ENCODE measurements at regions not wholly inside any gene's neighbourhood (a gene's known extent, or its start where the extent isn't known, plus 50 kb on each side); places are given as distances from the start of the nearest gene placed in this dataset.

- H3K27ac ChIP-seq (ENCODE audit: low read depth, low read length): no peak overlapping the region
- no peaks in the 10 kb centered on the region for H3K36me3 ChIP-seq (ENCODE audit: insufficient read depth, low read length)
- H2AFZ ChIP-seq (ENCODE audit: low read length, unreplicated experiment): no peak overlapping the region
- no peaks in the 10 kb centered on the region for H3K79me2 ChIP-seq (ENCODE audit: control insufficient read depth, insufficient read depth, low read length, unreplicated experiment)
- H3K4me3 ChIP-seq (ENCODE audit: low read depth, low read length): no peak overlapping the region
- H3K27me3 ChIP-seq (ENCODE audit: insufficient read depth, low read length): no peaks in the 10 kb centered on the region
- H3K4me1 ChIP-seq (ENCODE audit: control insufficient read depth, insufficient read depth, low read length, unreplicated experiment): no peaks in the 10 kb centered on the region
These were observed 106.3 kb upstream of the BMP5 start for GRCh38 chr6:55981660-55982059.

- Histone ChIP-seq H3K27me3 (ENCODE audit: insufficient read depth, low read length) (no peaks in the 10 kb centered on the region), H3K4me3 (ENCODE audit: low read depth, low read length) (no peak overlapping the region), H3K4me1 (ENCODE audit: control insufficient read depth, insufficient read depth, low read length, unreplicated experiment) (no peaks in the 10 kb centered on the region), H3K36me3 (ENCODE audit: insufficient read depth, low read length) (no peaks in the 10 kb centered on the region), H3K27ac (ENCODE audit: low read depth, low read length) (no peak overlapping the region), H3K79me2 (ENCODE audit: control insufficient read depth, insufficient read depth, low read length, unreplicated experiment) (no peaks in the 10 kb centered on the region), H2AFZ (ENCODE audit: low read length, unreplicated experiment) (no peak overlapping the region)
These were observed 105.3 kb upstream of the BMP5 start for GRCh38 chr6:55980627-55981211.

GRCh38 chr6:55979526-55979925 is 104.1 kb upstream of the BMP5 start:
- H3K4me3 ChIP-seq (ENCODE audit: low read depth, low read length): no peak overlapping the region
- no peaks in the 10 kb centered on the region for H3K27me3 ChIP-seq (ENCODE audit: insufficient read depth, low read length)
- no peak overlapping the region for H3K27ac ChIP-seq (ENCODE audit: low read depth, low read length)

GRCh38 chr6:55977959-55978665 is 102.7 kb upstream of the BMP5 start:
- H3K4me3 ChIP-seq (ENCODE audit: low read depth, low read length): no peak overlapping the region
- H3K27ac ChIP-seq (ENCODE audit: low read depth, low read length): no peak overlapping the region
- H2AFZ ChIP-seq (ENCODE audit: low read length, unreplicated experiment): no peak overlapping the region
- no peaks in the 10 kb centered on the region for H3K27me3 ChIP-seq (ENCODE audit: insufficient read depth, low read length)
- H3K4me1 ChIP-seq (ENCODE audit: control insufficient read depth, insufficient read depth, low read length, unreplicated experiment): no peaks in the 10 kb centered on the region
- H3K79me2 ChIP-seq (ENCODE audit: control insufficient read depth, insufficient read depth, low read length, unreplicated experiment): no peaks in the 10 kb centered on the region
- no peaks in the 10 kb centered on the region for H3K36me3 ChIP-seq (ENCODE audit: insufficient read depth, low read length)

More at GRCh38 chr6:55979526-55979925, 104.1 kb upstream of the BMP5 start:
- no peak overlapping the region for H2AFZ ChIP-seq (ENCODE audit: low read length, unreplicated experiment)
- no peaks in the 10 kb centered on the region for H3K79me2 ChIP-seq (ENCODE audit: control insufficient read depth, insufficient read depth, low read length, unreplicated experiment)
- H3K36me3 ChIP-seq (ENCODE audit: insufficient read depth, low read length): no peaks in the 10 kb centered on the region
- no peaks in the 10 kb centered on the region for H3K4me1 ChIP-seq (ENCODE audit: control insufficient read depth, insufficient read depth, low read length, unreplicated experiment)

GRCh38 chr6:55974688-55975087 is 99.3 kb upstream of the BMP5 start:
- no peak overlapping the region for H3K27ac ChIP-seq (ENCODE audit: low read depth, low read length)
- H2AFZ ChIP-seq (ENCODE audit: low read length, unreplicated experiment): no peak overlapping the region
- H3K4me1 ChIP-seq (ENCODE audit: control insufficient read depth, insufficient read depth, low read length, unreplicated experiment): no peaks in the 10 kb centered on the region
- H3K79me2 ChIP-seq (ENCODE audit: control insufficient read depth, insufficient read depth, low read length, unreplicated experiment): no peaks in the 10 kb centered on the region
- H3K4me3 ChIP-seq (ENCODE audit: low read depth, low read length): no peak overlapping the region
- no peaks in the 10 kb centered on the region for H3K36me3 ChIP-seq (ENCODE audit: insufficient read depth, low read length)
- no peaks in the 10 kb centered on the region for H3K27me3 ChIP-seq (ENCODE audit: insufficient read depth, low read length)

- Histone ChIP-seq H3K27ac (ENCODE audit: low read depth, low read length) (no peak overlapping the region), H3K27me3 (ENCODE audit: insufficient read depth, low read length) (no peaks in the 10 kb centered on the region), H3K79me2 (ENCODE audit: control insufficient read depth, insufficient read depth, low read length, unreplicated experiment) (no peaks in the 10 kb centered on the region), H3K36me3 (ENCODE audit: insufficient read depth, low read length) (no peaks in the 10 kb centered on the region), H2AFZ (ENCODE audit: low read length, unreplicated experiment) (no peak overlapping the region), H3K4me3 (ENCODE audit: low read depth, low read length) (no peak overlapping the region), H3K4me1 (ENCODE audit: control insufficient read depth, insufficient read depth, low read length, unreplicated experiment) (no peaks in the 10 kb centered on the region)
These were observed 96.7 kb upstream of the BMP5 start for GRCh38 chr6:55972091-55972490.

- H3K79me2 ChIP-seq (ENCODE audit: control insufficient read depth, insufficient read depth, low read length, unreplicated experiment): no peaks in the 10 kb centered on the region
- H3K27ac ChIP-seq (ENCODE audit: low read depth, low read length): no peak overlapping the region
- no peaks in the 10 kb centered on the region for H3K4me1 ChIP-seq (ENCODE audit: control insufficient read depth, insufficient read depth, low read length, unreplicated experiment)
- no peaks in the 10 kb centered on the region for H3K36me3 ChIP-seq (ENCODE audit: insufficient read depth, low read length)
- H3K4me3 ChIP-seq (ENCODE audit: low read depth, low read length): no peak overlapping the region
- H3K27me3 ChIP-seq (ENCODE audit: insufficient read depth, low read length): no peaks in the 10 kb centered on the region
- H2AFZ ChIP-seq (ENCODE audit: low read length, unreplicated experiment): no peak overlapping the region
These were observed 94.1 kb upstream of the BMP5 start for GRCh38 chr6:55969526-55969925.

- no peaks in the 10 kb centered on the region for H3K36me3 ChIP-seq (ENCODE audit: insufficient read depth, low read length)
- H3K4me3 ChIP-seq (ENCODE audit: low read depth, low read length): no peak overlapping the region
- H3K27ac ChIP-seq (ENCODE audit: low read depth, low read length): no peak overlapping the region
- no peaks in the 10 kb centered on the region for H3K4me1 ChIP-seq (ENCODE audit: control insufficient read depth, insufficient read depth, low read length, unreplicated experiment)
- H3K27me3 ChIP-seq (ENCODE audit: insufficient read depth, low read length): no peaks in the 10 kb centered on the region
- H3K79me2 ChIP-seq (ENCODE audit: control insufficient read depth, insufficient read depth, low read length, unreplicated experiment): no peaks in the 10 kb centered on the region
- no peak overlapping the region for H2AFZ ChIP-seq (ENCODE audit: low read length, unreplicated experiment)
These were observed 93.5 kb upstream of the BMP5 start for GRCh38 chr6:55968926-55969325.

- Histone ChIP-seq H3K4me1 (ENCODE audit: control insufficient read depth, insufficient read depth, low read length, unreplicated experiment) (no peaks in the 10 kb centered on the region), H3K27me3 (ENCODE audit: insufficient read depth, low read length) (no peaks in the 10 kb centered on the region), H3K27ac (ENCODE audit: low read depth, low read length) (no peak overlapping the region), H3K79me2 (ENCODE audit: control insufficient read depth, insufficient read depth, low read length, unreplicated experiment) (no peaks in the 10 kb centered on the region), H2AFZ (ENCODE audit: low read length, unreplicated experiment) (no peak overlapping the region), H3K4me3 (ENCODE audit: low read depth, low read length) (no peak overlapping the region), H3K36me3 (ENCODE audit: insufficient read depth, low read length) (no peaks in the 10 kb centered on the region)
These were observed 88.7 kb upstream of the BMP5 start for GRCh38 chr6:55964136-55964535.

- H3K79me2 ChIP-seq (ENCODE audit: control insufficient read depth, insufficient read depth, low read length, unreplicated experiment): no peaks in the 10 kb centered on the region
- H3K27ac ChIP-seq (ENCODE audit: low read depth, low read length): no peak overlapping the region
- H2AFZ ChIP-seq (ENCODE audit: low read length, unreplicated experiment): no peak overlapping the region
- no peaks in the 10 kb centered on the region for H3K27me3 ChIP-seq (ENCODE audit: insufficient read depth, low read length)
- H3K36me3 ChIP-seq (ENCODE audit: insufficient read depth, low read length): no peaks in the 10 kb centered on the region
- H3K4me3 ChIP-seq (ENCODE audit: low read depth, low read length): no peak overlapping the region
- no peaks in the 10 kb centered on the region for H3K4me1 ChIP-seq (ENCODE audit: control insufficient read depth, insufficient read depth, low read length, unreplicated experiment)
These were observed 87.9 kb upstream of the BMP5 start for GRCh38 chr6:55963301-55963700.

- H3K27me3 ChIP-seq (ENCODE audit: insufficient read depth, low read length): no peaks in the 10 kb centered on the region
- no peak overlapping the region for H2AFZ ChIP-seq (ENCODE audit: low read length, unreplicated experiment)
- H3K4me1 ChIP-seq (ENCODE audit: control insufficient read depth, insufficient read depth, low read length, unreplicated experiment): no peaks in the 10 kb centered on the region
- H3K27ac ChIP-seq (ENCODE audit: low read depth, low read length): no peak overlapping the region
- H3K4me3 ChIP-seq (ENCODE audit: low read depth, low read length): no peak overlapping the region
- no peaks in the 10 kb centered on the region for H3K79me2 ChIP-seq (ENCODE audit: control insufficient read depth, insufficient read depth, low read length, unreplicated experiment)
- no peaks in the 10 kb centered on the region for H3K36me3 ChIP-seq (ENCODE audit: insufficient read depth, low read length)
These were observed 85.0 kb upstream of the BMP5 start for GRCh38 chr6:55960344-55960743.
